ENCODE measurements at regions not wholly inside any gene's neighbourhood (a gene's known extent, or its start where the extent isn't known, plus 50 kb on each side); places are given as distances from the start of the nearest gene placed in this dataset.

GRCh38 chr11:27287205-27287604 is 75.8 kb downstream of the CCDC34 start:
- H3K27me3 Mint-ChIP-seq (ENCODE audit: insufficient read depth): no peaks in the 10 kb centered on the region
- H3K27ac Mint-ChIP-seq: no peak overlapping the region
- no peak for DNase-seq
- no peak overlapping the region for H3K4me3 Mint-ChIP-seq
- H3K4me1 Mint-ChIP-seq (ENCODE audit: low read depth): peaks cover 39% of the 10 kb centered on the region
- H3K9me3 Mint-ChIP-seq: no peaks in the 10 kb centered on the region; the same call in 1 of the 2 replicates
- TF ChIP-seq CTCF (IDR thresholded peaks at IDR 0.05): no peak
- no peaks in the 10 kb centered on the region for H3K36me3 Mint-ChIP-seq (ENCODE audit: low read depth)

- no peaks in the 10 kb centered on the region for H3K9me3 Mint-ChIP-seq
- no peaks in the 10 kb centered on the region for H3K27me3 Mint-ChIP-seq (ENCODE audit: insufficient read depth)
- no peak overlapping the region for H3K4me3 Mint-ChIP-seq
- peaks cover 44% of the 10 kb centered on the region for H3K4me1 Mint-ChIP-seq (ENCODE audit: low read depth)
- no peaks in the 10 kb centered on the region for H3K36me3 Mint-ChIP-seq (ENCODE audit: low read depth)
- TF ChIP-seq CTCF (IDR thresholded peaks at IDR 0.05): no peak
- peak; percentile 16 for DNase-seq
- no peak overlapping the region for H3K27ac Mint-ChIP-seq
These were observed 77.3 kb downstream of the CCDC34 start for GRCh38 chr11:27285761-27286160.

GRCh38 chr11:27282806-27283205 is 80.2 kb downstream of the CCDC34 start:
- Mint-ChIP-seq H3K27me3 (ENCODE audit: insufficient read depth) (no peaks in the 10 kb centered on the region), H3K36me3 (ENCODE audit: low read depth) (no peaks in the 10 kb centered on the region), H3K27ac (peak overlapping the region; percentile 84), H3K9me3 (no peaks in the 10 kb centered on the region), H3K4me1 (ENCODE audit: low read depth) (peaks cover 37% of the 10 kb centered on the region), H3K4me3 (peak overlapping the region; percentile 39; the same call in 1 of the 2 replicates)
- TF ChIP-seq CTCF (IDR thresholded peaks at IDR 0.05): no peak
- no peak for DNase-seq

- H3K4me1 Mint-ChIP-seq (ENCODE audit: low read depth): peaks cover 37% of the 10 kb centered on the region
- H3K9me3 Mint-ChIP-seq: no peaks in the 10 kb centered on the region
- H3K4me3 Mint-ChIP-seq: peak overlapping the region; percentile 39
- no peak for TF ChIP-seq CTCF (IDR thresholded peaks at IDR 0.05)
- H3K27ac Mint-ChIP-seq: peak overlapping the region; percentile 84
- peak; percentile 78 for DNase-seq
- H3K27me3 Mint-ChIP-seq (ENCODE audit: insufficient read depth): peaks cover 2% of the 10 kb centered on the region; the same call in 1 of the 2 replicates
- no peaks in the 10 kb centered on the region for H3K36me3 Mint-ChIP-seq (ENCODE audit: low read depth)
These were observed 81.0 kb downstream of the CCDC34 start for GRCh38 chr11:27281740-27282590.

GRCh38 chr11:27281276-27281675 is 81.7 kb downstream of the CCDC34 start:
- Mint-ChIP-seq H3K4me1 (ENCODE audit: low read depth) (peaks cover 37% of the 10 kb centered on the region), H3K27ac (peak overlapping the region; percentile 84), H3K9me3 (no peaks in the 10 kb centered on the region), H3K27me3 (ENCODE audit: insufficient read depth) (peaks cover 2% of the 10 kb centered on the region; the same call in 1 of the 2 replicates), H3K36me3 (ENCODE audit: low read depth) (no peaks in the 10 kb centered on the region), H3K4me3 (no peak overlapping the region; the same call in 1 of the 2 replicates)
- no peak for DNase-seq
- TF ChIP-seq CTCF (IDR thresholded peaks at IDR 0.05): no peak
